ENCODE measurements at regions not wholly inside any gene's neighbourhood (a gene's known extent, or its start where the extent isn't known, plus 50 kb on each side); places are given as distances from the start of the nearest gene placed in this dataset.

GRCh38 chr4:154086247-154086646, 297.4 kb upstream of the SFRP2 start:
- no peak for TF ChIP-seq PATZ1 (CRISPR knock-in tag; IDR thresholded peaks at IDR 0.05; ENCODE audit: borderline replicate concordance)
- TF ChIP-seq TSHZ2 (CRISPR knock-in tag; IDR thresholded peaks at IDR 0.05): no peak
- no peak for TF ChIP-seq RARB (CRISPR knock-in tag; IDR thresholded peaks at IDR 0.05)
- no peak for TF ChIP-seq ZC3H10 (CRISPR knock-in tag; IDR thresholded peaks at IDR 0.05)
- TF ChIP-seq ZNF70 (CRISPR knock-in tag; IDR thresholded peaks at IDR 0.05): no peak
- no peak for TF ChIP-seq OSR1 (CRISPR knock-in tag; IDR thresholded peaks at IDR 0.05)
- no peak for TF ChIP-seq CSRNP3 (CRISPR knock-in tag; IDR thresholded peaks at IDR 0.05)
- TF ChIP-seq ZFP3 (CRISPR knock-in tag; IDR thresholded peaks at IDR 0.05): no peak
- TF ChIP-seq BACH2 (CRISPR knock-in tag; IDR thresholded peaks at IDR 0.05; ENCODE audit: borderline replicate concordance): no peak
- TF ChIP-seq ISL1 (CRISPR knock-in tag; IDR thresholded peaks at IDR 0.05): no peak
- no peak for TF ChIP-seq POU6F1 (CRISPR knock-in tag; IDR thresholded peaks at IDR 0.05; ENCODE audit: borderline replicate concordance, low read depth)

Measured in SK-N-SH treated with all-trans-retinoic acid at 6 μM for 48 hours (cell line).